ENCODE measurements at regions not wholly inside any gene's neighbourhood (a gene's known extent, or its start where the extent isn't known, plus 50 kb on each side); places are given as distances from the start of the nearest gene placed in this dataset.

DNA sequence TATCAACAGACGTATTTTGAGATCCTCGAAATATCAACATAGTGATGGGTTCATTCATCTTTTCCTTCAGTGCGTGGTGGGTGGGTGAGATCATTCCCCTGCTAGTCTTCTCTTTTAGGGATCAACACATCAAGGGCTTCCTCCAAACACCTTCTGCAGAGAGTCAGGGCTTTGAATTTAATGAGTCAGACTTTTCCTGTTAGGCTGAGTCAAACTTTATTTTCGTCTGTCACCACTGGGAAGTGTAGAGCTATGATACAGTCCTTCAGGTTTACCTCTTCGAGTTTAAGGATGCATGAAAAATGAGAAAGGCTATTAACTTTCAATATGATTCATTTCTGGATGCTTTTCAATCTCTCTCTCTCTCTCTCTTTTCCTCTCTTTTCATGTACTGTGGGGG, 189.1 kb downstream of the BMP2 start:
- DNase-seq = no peak

DNA sequence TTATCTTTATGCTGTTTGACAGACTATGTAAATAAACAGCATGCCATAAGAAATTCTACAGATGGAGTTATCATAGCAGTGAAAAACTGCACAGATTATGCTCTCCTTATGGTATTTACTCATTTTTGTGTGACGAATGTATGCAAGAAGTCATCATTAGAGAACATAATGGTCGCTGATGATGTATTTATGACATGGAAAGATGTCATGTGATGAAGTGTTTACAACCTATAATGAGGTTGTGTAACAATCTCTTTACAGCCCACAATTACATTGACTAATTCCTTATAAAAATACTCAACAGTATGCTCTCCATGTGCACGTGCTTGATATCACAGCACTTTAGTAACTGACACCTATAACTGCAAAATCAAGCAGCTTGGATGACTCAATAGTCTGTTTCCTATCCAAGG, 192.4 kb downstream of the BMP2 start:
- no peak for DNase-seq

DNA sequence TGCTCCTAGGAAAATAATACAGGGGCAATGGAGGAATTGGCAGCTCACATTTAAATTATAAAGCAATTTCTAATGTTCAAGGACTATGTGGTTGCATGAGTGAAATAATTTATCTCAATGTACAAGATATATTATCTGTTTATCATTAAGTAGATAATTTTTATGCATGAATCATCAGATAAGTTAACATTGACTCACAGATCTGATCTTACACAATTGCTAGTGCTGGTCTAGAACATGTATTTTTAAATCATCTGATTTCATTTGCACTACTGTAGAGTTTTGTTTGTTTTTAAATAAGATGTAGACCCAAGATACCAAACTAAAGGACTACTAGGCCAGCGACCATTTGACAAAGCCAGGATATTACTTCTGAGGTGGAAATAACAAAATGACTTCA, 199.2 kb downstream of the BMP2 start:
- DNase-seq = no peak

DNA sequence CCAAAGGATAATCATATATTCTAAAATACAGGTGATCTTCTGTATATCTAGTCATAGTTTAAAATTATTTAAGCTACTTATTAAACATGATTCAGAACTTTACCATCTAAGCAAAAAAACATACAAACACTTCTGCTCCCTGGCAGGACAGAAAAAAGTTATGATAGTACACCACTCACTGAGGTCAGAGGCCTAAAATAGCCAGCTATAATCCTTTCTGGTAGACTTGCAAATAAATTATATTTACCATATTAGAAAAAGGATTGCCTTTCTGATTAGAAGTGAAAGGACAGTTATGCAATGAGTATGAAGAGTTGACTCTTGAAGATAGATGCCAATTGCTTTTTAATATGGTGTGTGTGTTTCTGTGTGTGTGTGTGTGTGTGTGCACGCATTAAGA, 207.4 kb downstream of the BMP2 start:
- DNase-seq = no peak

DNA sequence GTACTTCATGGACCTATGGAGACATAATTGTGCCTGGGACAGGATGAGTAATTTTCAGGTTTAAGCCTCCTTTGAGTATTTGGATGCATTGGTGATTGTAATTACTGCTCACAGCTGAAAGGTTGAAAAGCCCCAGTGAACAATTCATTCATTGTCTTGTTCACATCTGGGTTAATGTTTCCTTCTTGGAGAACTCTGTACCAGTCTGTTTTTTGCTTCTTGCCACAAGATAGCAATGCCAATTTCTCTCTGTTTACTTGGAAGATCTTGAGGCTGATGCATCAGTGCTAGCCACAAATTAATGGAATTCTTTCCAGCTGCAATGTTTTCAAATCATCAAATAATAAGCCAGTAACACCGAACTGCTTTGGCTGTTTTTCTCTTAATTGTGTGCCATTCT, 207.8 kb downstream of the BMP2 start:
- no peak for DNase-seq

DNA sequence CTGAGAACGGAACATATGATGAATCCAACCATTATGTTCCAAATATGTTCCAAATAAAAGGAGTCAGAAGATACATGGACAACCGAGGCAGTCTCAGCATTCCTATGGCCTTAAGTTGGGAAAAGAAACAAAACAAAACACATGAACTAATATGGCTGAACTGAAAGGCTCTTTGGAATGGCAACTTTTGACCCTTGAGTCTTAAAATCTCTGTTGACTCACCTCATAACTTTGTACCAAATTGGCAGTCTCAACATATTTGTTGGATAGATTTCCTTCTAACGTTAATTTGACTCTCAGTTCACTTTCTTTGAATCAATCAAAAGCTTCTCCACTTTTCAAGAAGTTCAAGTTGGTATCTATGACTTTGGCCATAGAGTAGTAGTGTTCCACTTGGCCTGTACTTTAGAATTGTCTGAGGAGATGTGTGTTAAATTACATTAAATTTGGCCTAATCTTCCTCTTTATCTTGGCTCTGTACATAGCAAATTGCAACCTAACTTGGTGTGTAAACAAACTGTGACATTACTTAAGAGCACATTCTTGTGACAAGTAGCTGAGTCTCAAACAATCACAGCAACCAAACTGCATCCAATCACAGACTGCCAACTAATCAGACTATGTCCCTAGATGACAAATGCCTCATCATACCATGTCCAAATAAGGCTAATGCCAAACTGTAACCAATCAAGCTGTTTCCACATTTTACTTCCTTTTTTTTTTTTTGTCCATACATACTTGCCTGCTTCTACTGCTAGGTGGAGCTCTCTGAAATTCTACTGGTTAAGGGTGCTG, 208.8 kb downstream of the BMP2 start:
- peak; percentile 11 for DNase-seq

DNA sequence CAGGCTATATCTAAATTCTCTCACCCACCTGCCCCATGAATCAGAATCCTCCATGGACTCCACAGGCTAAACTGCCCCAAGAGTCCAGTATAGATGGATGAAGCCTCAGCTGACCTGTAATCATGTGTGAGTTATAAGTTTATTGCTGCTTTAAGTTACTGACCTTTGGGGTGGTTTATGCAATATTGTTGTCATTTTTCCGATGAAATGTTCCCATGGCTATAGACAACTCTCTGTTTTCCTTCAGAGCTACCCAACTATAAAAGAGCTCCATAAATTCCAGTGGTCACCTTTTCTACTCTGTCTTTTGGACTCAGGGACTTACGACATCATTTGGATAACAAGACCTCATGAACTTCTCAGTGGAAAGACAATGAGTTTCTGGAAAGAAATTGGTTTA, 212.1 kb downstream of the BMP2 start:
- DNase-seq = no peak

DNA sequence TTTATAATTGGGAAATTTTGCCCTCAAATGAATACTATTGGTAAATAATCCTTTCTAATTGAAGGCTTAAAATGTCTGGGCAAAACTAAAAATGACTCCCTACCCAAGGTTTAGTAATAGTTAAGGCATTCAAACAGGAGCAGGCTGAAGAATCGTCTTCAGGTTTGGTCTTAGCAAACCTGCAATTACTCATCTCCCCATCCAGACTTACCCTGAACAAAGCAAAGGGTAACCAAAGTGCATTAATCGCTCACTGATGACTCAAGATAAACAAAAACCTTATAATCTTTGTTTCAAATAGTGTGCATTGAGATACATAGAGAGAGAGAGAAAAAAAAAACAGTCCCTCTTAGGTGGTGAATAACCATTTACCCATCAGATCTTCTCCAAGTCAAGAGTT, 225.5 kb downstream of the BMP2 start:
- no peak for DNase-seq

DNA sequence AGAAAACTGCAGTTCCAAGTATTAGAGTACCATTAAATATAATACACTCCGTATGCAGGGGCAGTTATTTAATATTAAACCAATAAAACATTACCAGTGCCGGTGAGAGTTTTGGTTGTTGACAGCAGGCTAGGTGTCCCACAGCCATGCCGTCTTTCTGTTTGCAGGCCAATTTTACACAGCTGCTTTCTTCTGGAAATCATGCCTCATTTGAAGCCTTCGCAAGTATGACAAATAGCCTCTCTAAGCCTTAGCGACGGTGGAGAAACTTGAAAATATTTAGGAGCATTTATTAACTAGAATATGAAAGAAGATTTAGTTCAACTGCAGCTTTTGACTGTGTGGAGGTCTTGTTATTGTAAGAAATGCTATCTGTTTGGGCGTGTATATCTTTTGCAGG, 226.0 kb downstream of the BMP2 start:
- DNase-seq = no peak

DNA sequence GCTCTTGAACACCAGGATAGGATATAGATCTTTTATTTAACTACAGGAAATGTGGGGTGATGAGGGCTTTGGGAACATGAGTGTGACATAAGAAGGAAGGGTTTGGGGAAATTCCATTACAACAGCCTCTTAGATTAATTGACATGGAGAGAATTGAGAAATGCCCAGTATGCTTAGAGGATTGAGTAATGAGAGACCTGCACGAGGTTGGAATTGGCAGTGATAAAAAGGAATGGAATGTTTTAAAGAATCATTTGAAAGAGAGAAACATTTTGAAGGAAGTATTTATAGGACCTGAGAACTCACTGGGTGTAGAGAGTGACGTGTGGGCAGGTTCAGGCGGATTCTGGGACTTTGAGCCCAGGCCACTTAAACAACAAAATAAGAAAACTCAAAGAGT, 227.0 kb downstream of the BMP2 start:
- no peak for DNase-seq

DNA sequence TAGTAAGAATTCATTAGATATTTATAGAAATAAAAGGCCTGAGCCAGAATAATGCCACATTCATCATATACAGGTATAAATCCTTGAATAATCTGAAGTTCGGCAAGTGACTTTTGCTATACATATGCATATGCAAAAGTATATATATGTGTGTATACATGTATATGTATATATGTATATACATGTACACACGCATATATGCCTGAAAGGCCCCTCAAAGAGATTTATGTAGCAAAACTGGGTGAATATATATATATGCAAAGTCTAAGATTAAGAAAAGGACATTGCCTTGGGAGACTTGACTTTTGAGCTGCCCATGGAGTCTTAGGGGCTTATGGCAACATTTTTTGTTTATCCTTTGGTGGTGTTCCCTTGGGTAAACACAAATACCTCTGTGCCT, 231.4 kb downstream of the BMP2 start:
- no peak for DNase-seq

DNA sequence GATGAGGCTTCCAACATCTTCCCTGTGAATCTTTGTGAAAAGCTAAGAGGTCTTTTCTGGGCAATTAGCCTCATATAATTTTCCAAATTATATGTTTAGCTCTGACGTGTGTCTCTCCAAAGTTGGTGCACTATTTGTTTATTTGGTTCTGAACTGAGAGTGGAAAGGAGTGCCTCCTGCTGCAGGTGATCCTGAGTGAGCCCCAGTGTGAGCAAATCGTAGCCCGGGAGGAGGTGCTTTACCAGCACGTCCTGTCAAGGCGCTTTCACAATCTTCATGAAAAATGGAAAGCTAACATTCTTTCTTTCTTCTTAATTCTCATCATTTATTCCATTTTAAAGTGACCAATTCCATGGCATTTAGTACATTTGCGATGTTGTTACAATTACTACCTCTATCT, 231.9 kb downstream of the BMP2 start:
- DNase-seq = no peak

DNA sequence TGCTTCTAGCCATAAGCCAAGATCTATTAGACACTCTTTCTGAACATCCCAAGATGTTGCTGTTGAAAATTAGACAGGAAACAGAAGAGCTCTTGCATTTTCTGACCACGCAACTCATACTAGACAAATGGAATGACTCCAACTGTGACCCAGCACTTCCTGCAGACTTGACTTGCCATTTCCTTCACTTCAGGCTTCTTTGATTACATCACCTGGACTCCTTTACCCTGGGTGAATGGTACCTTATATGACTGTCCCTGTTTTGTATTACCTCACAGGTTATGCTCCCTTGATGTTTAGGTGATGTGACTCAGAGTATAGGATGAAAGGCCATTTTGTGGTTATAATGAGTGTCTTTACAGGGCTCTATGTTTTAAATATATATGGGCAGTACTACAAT, 236.1 kb downstream of the BMP2 start:
- no peak for DNase-seq

DNA sequence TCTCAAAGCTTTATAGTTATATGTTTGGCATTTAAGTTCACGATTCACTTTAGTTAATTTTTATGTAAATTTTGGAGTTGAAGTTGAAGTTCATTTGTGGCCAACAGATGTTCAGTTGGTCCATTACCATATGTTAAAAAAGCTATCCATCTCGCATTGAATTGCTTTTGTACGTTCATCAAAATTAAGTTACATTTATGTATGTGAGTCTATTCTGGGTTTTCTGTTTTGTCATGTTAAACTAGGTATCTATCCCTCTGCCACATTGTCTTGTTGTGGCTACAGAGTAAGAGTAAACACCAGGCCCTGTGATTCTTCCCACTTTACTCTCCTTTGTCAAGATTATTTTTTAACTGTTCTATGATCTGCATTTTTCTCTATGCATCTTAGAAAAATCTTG, 237.3 kb downstream of the BMP2 start:
- DNase-seq = no peak

DNA sequence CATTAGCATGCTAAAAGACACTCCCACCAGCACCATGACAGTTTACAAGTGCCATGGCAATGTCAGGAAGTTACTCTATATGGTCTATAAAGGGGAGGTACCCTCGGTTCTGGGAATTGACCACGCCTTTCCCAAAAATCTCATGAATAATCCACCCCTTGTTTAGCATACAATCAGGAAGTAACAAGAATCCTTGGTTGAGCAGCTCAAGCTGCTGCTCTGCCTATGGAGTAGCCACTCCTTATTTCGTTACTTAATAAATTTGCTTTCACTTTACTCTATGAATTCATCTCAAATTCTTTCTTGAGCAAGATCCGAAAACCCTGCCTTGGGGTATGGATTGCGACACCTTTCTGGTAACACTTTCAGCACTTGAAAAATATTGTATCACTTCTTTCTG, 243.0 kb downstream of the BMP2 start:
- no peak for DNase-seq

DNA sequence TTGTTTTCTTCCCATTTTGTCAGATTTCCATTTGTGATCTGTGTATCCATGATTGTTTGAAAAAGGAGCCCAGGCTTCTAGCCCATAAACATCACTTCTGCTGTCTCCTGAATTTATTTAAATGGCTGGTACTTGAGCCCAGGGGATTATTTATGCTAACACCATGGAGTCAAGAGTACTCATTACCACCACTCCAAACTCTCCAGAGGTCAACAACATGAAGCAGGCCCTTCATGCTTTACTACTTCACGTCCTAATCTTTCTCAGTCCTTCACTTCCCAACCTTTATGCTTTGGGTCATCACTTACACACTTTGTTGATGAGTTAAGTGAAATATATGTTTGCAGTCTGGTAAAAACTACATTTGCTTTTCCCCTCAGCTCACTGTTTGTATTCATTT, 247.8 kb downstream of the BMP2 start:
- no peak for DNase-seq

DNA sequence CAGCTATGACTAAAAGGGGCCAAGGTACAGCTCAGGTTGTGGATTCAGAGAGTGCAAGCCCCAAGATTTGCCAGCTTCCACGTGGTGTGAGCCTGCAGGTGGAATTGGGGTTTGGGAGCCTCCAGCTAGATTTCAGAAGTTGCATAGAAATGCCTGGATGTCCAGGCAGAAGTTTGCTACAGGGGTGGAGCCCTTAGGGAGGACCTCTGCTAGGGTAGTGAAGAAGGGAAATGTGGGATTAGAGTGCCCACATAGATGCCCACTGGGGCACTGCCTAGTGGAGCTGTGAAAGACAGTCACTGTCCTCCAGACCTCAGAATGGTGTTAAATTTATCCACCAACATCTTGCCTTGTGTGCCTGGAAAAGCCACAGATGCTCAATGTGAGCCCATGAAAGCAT, 255.1 kb downstream of the BMP2 start:
- DNase-seq = no peak

DNA sequence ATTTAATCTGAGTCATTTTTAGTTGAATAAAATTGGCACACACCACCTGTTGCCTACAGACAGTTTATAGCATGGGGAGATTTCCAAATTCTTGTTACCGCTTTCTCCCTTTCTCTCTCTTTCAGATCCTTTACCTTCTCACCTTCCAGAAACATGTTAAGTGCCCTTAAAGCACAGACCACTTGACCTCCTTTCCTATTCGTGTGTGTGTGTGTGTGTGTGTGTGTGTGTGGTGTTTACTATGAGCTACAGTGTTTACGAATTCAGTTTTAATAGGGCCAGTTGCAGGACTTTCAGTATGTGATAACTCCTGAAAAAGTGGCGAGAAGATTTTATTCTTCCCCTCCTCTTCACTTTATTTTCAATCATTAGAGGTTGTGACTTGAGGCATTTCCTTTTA, 258.1 kb downstream of the BMP2 start:
- DNase-seq = no peak

DNA sequence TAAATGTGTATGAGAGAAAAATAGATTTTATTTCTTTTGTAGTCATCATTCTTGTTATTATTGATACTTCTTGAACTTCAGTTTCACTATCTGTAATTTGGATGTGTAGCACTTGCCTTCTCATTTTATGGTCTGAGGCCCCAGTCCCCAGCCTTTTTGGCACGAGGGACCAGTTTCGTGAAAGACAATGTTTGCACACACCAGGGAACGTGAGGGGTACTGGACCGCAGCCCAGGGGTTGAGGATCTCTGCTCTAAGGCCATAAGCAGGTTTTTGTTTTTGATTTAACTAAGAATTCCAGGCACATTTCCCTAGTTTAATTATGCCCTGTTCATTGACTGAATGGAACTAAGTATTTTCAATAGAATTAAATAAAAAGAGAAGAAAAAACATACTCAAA, 261.5 kb downstream of the BMP2 start:
- no peak for DNase-seq

DNA sequence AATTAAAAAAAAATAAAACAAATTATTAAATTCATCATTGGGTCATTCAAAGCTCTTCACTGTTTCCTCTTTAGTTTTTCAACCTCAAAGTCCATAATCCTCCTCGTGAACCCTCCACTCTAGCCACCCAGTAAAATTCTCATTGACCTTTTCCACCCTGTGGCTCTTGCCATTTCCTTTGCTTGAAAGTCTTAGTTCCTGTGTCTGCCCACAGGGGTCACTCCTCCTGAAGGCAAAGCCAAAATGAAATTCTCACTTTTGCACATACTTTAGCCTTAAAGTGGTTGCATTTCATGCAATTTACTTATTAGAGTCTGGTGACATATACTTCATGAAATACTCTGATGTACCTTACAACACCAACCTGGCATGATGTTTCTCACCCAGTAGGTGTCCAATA, 263.7 kb downstream of the BMP2 start:
- peak; percentile 5 for DNase-seq

DNA sequence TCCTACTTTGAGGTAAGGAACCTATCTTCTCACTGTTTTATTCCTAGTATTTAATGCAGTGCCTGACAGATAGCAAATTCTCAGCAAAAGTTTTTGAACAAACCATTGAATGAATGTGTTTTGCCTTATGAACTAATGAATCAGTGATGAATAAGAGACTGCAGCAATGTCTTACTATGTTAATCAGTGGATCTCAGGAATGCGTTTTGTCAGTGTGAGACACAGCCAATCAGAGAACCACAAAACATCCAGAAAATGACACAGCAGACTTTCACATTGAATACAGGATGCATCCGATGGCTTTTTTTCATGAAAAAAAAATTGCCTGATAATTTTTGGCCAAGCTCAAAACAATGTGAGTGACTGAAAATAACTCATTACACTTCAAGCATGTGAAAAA, 270.5 kb downstream of the BMP2 start:
- peak; percentile 27 for DNase-seq

DNA sequence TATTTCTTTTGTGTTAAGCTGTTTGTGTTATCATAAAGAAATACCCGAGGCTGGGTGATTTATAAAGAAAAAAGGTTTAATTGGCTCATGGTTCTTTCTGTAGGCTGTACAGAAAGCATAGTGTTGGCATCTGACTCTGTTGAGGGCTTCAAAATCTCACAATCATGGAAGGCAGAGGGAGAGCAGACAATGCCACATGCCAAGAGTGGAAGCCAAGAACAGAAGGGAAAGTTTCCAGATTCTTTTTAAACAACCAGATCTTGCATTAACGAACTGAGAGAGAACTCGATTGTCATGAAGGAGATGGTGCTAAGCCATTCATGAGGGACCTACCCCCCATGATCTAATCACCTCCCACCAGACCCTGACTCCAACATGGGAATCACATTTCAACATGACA, 290.1 kb downstream of the BMP2 start:
- no peak for DNase-seq

DNA sequence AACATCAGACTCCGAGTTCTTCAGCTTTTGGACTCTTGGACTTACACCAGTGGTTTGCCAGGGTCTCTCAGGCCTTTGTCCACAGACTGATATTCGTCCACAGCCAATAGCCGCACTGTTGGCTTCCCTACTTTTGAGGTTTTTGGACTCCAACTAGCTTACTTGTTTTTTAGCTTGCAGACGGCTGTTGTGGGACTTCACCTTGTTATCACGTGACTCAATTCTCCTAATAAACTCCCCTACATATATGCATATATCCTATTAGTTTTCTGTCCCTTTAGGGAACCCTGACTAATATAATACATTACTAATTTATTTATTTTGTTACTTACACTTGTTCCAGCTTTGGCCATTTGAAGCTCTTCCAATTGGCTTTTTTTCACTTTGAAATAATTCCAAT, 311.3 kb downstream of the BMP2 start:
- no peak for DNase-seq

DNA sequence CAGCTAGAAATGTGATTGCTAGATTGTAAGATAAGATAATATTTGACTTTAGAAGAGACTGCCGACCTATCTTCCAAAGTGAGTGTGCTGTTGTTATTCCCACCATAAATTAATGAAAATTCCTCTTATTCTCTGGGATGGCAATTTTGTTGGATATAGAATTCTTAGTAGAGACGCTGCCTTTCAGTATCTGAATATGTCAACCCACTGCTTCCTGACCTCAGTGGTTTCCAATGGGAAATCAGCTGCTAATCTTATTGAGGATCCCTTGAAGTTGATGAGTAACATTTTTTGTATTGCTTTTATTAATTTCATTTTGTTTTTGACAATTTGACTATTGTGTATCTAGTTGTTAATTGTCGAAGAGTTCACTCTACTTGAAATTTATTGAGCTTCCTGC, 313.0 kb downstream of the BMP2 start:
- no peak for DNase-seq

DNA sequence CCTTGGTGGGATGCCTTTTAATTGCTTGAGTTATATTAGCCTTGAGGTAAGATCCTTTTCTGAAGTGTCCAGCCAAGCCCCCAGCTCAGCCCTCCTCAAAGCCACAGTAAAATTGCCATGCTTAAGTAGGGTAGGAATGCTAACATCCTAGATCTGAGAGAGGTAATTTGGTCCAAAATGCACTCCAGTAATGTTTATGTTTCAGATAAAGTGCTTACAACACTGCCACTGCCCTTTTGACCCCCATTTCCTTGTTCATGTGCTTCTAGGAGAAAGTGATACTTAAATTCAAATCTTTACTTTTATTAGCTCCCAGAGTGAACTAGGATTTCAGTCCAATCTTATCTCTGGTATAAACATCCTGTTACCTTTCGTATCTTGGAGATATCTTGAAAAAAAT, 318.0 kb downstream of the BMP2 start:
- no peak for DNase-seq
